ENCODE measurements at regions not wholly inside any gene's neighbourhood (a gene's known extent, or its start where the extent isn't known, plus 50 kb on each side); places are given as distances from the start of the nearest gene placed in this dataset.

DNA sequence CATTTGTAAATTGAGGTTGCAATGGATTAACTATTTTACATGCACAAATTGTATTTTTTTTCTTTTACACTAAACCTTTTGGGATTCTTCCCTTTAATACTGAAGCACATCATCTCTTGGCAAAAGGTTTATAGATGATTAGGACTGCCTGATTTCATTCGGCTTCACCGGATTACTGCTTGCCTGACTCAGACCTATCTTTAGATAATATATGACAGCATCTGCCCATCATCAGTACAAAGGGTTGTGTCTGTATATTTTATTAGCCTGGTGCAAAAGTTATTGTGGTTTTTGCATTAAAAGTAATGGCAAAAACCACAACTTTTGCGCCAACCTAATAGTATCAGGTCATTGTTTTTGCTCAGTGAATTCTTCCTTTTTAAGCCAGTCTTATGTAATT, 316.2 kb upstream of the HTR2A start:
- no peak overlapping the region for H3K27ac ChIP-seq (ENCODE audit: low read depth, low read length)
- no peaks in the 10 kb centered on the region for H3K27me3 ChIP-seq (ENCODE audit: control insufficient read depth in 2 of 2, insufficient read depth in 2 of 2, low read length in 2 of 2)
- DNase-seq (no peak), ATAC-seq (no peak)
- intact Hi-C loops (cut with micrococcal nuclease): no loop called here
- Mint-ChIP-seq H3K36me3 (no peaks in the 10 kb centered on the region), H3K4me3 (no peak overlapping the region), H3K9me3 (peaks cover 0 to 10% (median 0%) of the 10 kb centered on the region in 11 donors), H3K27ac (no peak overlapping the region), H3K4me1 (no peaks in the 10 kb centered on the region), H3K27me3 (peaks cover 0 to 14% (median 13%) of the 10 kb centered on the region in 5 donors)
- no peaks in the 10 kb centered on the region for H3K36me3 ChIP-seq (ENCODE audit: control insufficient read depth in 2 of 3, insufficient read depth in 3 of 3, low read length in 3 of 3)
- H3K4me3 ChIP-seq (ENCODE audit: low read length): no peak overlapping the region
- no peaks in the 10 kb centered on the region for H3K4me1 ChIP-seq (ENCODE audit: control insufficient read depth in 2 of 2, insufficient read depth in 2 of 2, low read length in 2 of 2)
- H3K9me3 ChIP-seq (ENCODE audit: control insufficient read depth in 2 of 3, low read length in 3 of 3): no peaks in the 10 kb centered on the region
- ChIA-PET POLR2A (no interaction called here), CTCF (no interaction called here)

GRCh38 chr13:47211106-47211505, 314.3 kb upstream of the HTR2A start:
- Mint-ChIP-seq H3K27me3 (peaks cover 0 to 14% (median 13%) of the 10 kb centered on the region in 5 donors), H3K27ac (no peak overlapping the region), H3K9me3 (peaks cover 0 to 10% (median 0%) of the 10 kb centered on the region in 11 donors), H3K36me3 (no peaks in the 10 kb centered on the region), H3K4me1 (no peaks in the 10 kb centered on the region), H3K4me3 (no peak overlapping the region)
- Histone ChIP-seq H3K27ac (ENCODE audit: low read depth, low read length) (no peak overlapping the region), H3K27me3 (ENCODE audit: control insufficient read depth in 2 of 2, insufficient read depth in 2 of 2, low read length in 2 of 2) (no peaks in the 10 kb centered on the region), H3K4me1 (ENCODE audit: control insufficient read depth in 2 of 2, insufficient read depth in 2 of 2, low read length in 2 of 2) (no peaks in the 10 kb centered on the region), H3K9me3 (ENCODE audit: control insufficient read depth in 2 of 3, low read length in 3 of 3) (no peaks in the 10 kb centered on the region), H3K4me3 (ENCODE audit: low read length) (no peak overlapping the region), H3K36me3 (ENCODE audit: control insufficient read depth in 2 of 3, insufficient read depth in 3 of 3, low read length in 3 of 3) (no peaks in the 10 kb centered on the region)
- intact Hi-C loops (cut with micrococcal nuclease): no loop called here
- POLR2A ChIA-PET: no interaction called here
- CTCF ChIA-PET: no interaction called here
- ATAC-seq (no peak), DNase-seq (no peak)

DNA sequence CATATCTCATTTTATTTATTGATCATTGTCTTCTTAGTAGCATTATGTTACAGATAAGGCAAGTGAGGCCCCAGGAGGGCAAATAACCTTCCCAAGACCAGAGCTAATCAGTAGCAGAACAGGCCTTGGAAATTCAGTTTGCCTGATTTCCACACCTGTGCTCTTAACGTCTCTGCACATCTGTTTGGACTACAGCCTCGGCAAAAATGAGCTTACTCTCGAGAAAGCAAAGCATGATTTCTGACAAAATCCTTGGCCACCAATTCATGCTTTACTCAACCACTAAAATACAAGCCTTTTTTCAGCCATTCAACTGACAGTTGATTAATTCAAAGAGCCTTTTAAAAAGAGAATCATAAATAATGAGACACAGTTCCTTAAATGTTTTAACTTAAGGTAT, 309.3 kb upstream of the HTR2A start:
- ChIA-PET POLR2A (no interaction called here), CTCF (no interaction called here)
- Histone ChIP-seq H3K27ac (ENCODE audit: low read depth, low read length) (no peak overlapping the region), H3K4me3 (ENCODE audit: low read length) (no peak overlapping the region), H3K4me1 (ENCODE audit: control insufficient read depth in 2 of 2, insufficient read depth in 2 of 2, low read length in 2 of 2) (no peaks in the 10 kb centered on the region), H3K36me3 (ENCODE audit: control insufficient read depth in 2 of 3, insufficient read depth in 3 of 3, low read length in 3 of 3) (no peaks in the 10 kb centered on the region), H3K9me3 (ENCODE audit: control insufficient read depth in 2 of 3, low read length in 3 of 3) (no peaks in the 10 kb centered on the region), H3K27me3 (ENCODE audit: control insufficient read depth in 2 of 2, insufficient read depth in 2 of 2, low read length in 2 of 2) (no peaks in the 10 kb centered on the region)
- DNase-seq (no peak), ATAC-seq (no peak)
- no peaks in the 10 kb centered on the region for H3K36me3 Mint-ChIP-seq
- peaks cover 0 to 19% (median 4%) of the 10 kb centered on the region in 11 donors for H3K9me3 Mint-ChIP-seq
- H3K27me3 Mint-ChIP-seq: peaks cover 0 to 8% (median 4%) of the 10 kb centered on the region in 5 donors
- no peaks in the 10 kb centered on the region for H3K4me1 Mint-ChIP-seq
- no peak overlapping the region for H3K27ac Mint-ChIP-seq
- intact Hi-C loops (cut with micrococcal nuclease): no loop called here
- no peak overlapping the region for H3K4me3 Mint-ChIP-seq

DNA sequence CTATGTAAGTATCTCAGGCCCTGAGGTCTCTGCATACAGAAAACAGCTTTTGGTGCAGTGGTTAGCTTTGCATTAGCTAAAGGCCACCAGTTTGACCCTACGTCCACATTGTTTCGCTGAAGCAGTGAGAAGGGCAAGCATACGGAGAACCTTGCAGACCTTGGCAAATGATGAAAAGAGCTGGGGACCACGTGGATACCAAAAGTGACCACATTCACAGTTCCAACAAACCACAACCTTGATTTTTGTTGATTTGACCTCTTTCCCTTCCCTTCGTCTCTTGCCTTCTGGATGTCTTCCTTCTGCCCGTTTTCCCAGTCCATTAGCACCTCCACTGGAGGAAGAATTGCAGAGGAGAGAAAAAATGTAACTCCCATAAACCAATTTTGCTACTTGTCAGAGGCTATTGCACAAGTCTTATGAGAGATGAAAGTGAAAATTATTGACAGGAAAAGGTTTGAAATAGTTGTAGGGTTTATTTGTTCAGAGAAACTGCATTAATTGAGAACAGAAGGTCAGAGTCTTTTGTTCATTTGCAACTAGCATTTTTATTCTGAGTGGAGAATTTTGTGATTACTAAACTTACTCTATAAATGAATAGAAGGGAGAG, 293.9 kb upstream of the HTR2A start:
- H3K4me1 Mint-ChIP-seq: no peaks in the 10 kb centered on the region
- POLR2A ChIA-PET: no interaction called here
- Histone ChIP-seq H3K27me3 (ENCODE audit: control insufficient read depth in 2 of 2, insufficient read depth in 2 of 2, low read length in 2 of 2) (no peaks in the 10 kb centered on the region), H3K4me1 (ENCODE audit: control insufficient read depth in 2 of 2, insufficient read depth in 2 of 2, low read length in 2 of 2) (no peaks in the 10 kb centered on the region), H3K4me3 (ENCODE audit: low read length) (no peak overlapping the region), H3K27ac (ENCODE audit: low read depth, low read length) (no peak overlapping the region), H3K9me3 (ENCODE audit: control insufficient read depth in 2 of 3, low read length in 3 of 3) (no peaks in the 10 kb centered on the region), H3K36me3 (ENCODE audit: control insufficient read depth in 2 of 3, insufficient read depth in 3 of 3, low read length in 3 of 3) (no peaks in the 10 kb centered on the region)
- no peaks in the 10 kb centered on the region for H3K36me3 Mint-ChIP-seq
- intact Hi-C loops (cut with micrococcal nuclease): no loop called here
- DNase-seq (no peak), ATAC-seq (no peak)
- H3K4me3 Mint-ChIP-seq: no peak overlapping the region
- peaks cover 0 to 7% (median 0%) of the 10 kb centered on the region in 5 donors for H3K27me3 Mint-ChIP-seq
- H3K27ac Mint-ChIP-seq: no peak overlapping the region
- CTCF ChIA-PET: interaction anchor here (0.6 kb wide), 1 partner anchor 124 kb away, joined by 5 read pairs; no protein-coding TSS in a partner anchor
- peaks cover 0 to 1% (median 0%) of the 10 kb centered on the region in 11 donors for H3K9me3 Mint-ChIP-seq

- Histone ChIP-seq H3K27me3 (ENCODE audit: control insufficient read depth in 2 of 2, insufficient read depth in 2 of 2, low read length in 2 of 2) (no peaks in the 10 kb centered on the region), H3K36me3 (ENCODE audit: control insufficient read depth in 2 of 3, insufficient read depth in 3 of 3, low read length in 3 of 3) (no peaks in the 10 kb centered on the region), H3K9me3 (ENCODE audit: control insufficient read depth in 2 of 3, low read length in 3 of 3) (no peaks in the 10 kb centered on the region), H3K4me3 (ENCODE audit: low read length) (no peak overlapping the region), H3K4me1 (ENCODE audit: control insufficient read depth in 2 of 2, insufficient read depth in 2 of 2, low read length in 2 of 2) (no peaks in the 10 kb centered on the region), H3K27ac (ENCODE audit: low read depth, low read length) (no peak overlapping the region)
- no peaks in the 10 kb centered on the region for H3K36me3 Mint-ChIP-seq
- peaks cover 0 to 4% (median 0%) of the 10 kb centered on the region in 11 donors for H3K9me3 Mint-ChIP-seq
- POLR2A ChIA-PET: no interaction called here
- H3K27ac Mint-ChIP-seq: no peak overlapping the region
- no peak for ATAC-seq
- intact Hi-C loops (cut with micrococcal nuclease): no loop called here
- CTCF ChIA-PET: no interaction called here
- DNase-seq: no peak
- H3K27me3 Mint-ChIP-seq: peaks cover 0 to 11% (median 5%) of the 10 kb centered on the region in 5 donors
- H3K4me3 Mint-ChIP-seq: no peak overlapping the region
- H3K4me1 Mint-ChIP-seq: no peaks in the 10 kb centered on the region
Measured at GRCh38 chr13:47188802-47189201, 291.9 kb upstream of the HTR2A start.

- no peaks in the 10 kb centered on the region for H3K36me3 ChIP-seq (ENCODE audit: control insufficient read depth in 2 of 3, insufficient read depth in 3 of 3, low read length in 3 of 3)
- no peaks in the 10 kb centered on the region for H3K27me3 ChIP-seq (ENCODE audit: control insufficient read depth in 2 of 2, insufficient read depth in 2 of 2, low read length in 2 of 2)
- intact Hi-C loops (cut with micrococcal nuclease): no loop called here
- no peak for DNase-seq
- no peak for ATAC-seq
- ChIA-PET POLR2A (no interaction called here), CTCF (no interaction called here)
- Mint-ChIP-seq H3K36me3 (no peaks in the 10 kb centered on the region), H3K9me3 (peaks cover 0 to 4% (median 0%) of the 10 kb centered on the region in 11 donors), H3K4me3 (no peak overlapping the region), H3K27ac (no peak overlapping the region), H3K4me1 (no peaks in the 10 kb centered on the region), H3K27me3 (peaks cover 0 to 23% (median 9%) of the 10 kb centered on the region in 5 donors)
- no peaks in the 10 kb centered on the region for H3K9me3 ChIP-seq (ENCODE audit: control insufficient read depth in 2 of 3, low read length in 3 of 3)
- H3K4me3 ChIP-seq (ENCODE audit: low read length): no peak overlapping the region
- H3K27ac ChIP-seq (ENCODE audit: low read depth, low read length): no peak overlapping the region
- no peaks in the 10 kb centered on the region for H3K4me1 ChIP-seq (ENCODE audit: control insufficient read depth in 2 of 2, insufficient read depth in 2 of 2, low read length in 2 of 2)
Measured at GRCh38 chr13:47186471-47186870, 289.6 kb upstream of the HTR2A start.

- no peak overlapping the region for H3K27ac Mint-ChIP-seq
- no peaks in the 10 kb centered on the region for H3K36me3 Mint-ChIP-seq
- H3K9me3 Mint-ChIP-seq: peaks cover 0 to 4% (median 0%) of the 10 kb centered on the region in 11 donors
- no peak overlapping the region for H3K27ac ChIP-seq (ENCODE audit: low read depth, low read length)
- ChIA-PET CTCF (no interaction called here), POLR2A (no interaction called here)
- intact Hi-C loops (cut with micrococcal nuclease): no loop called here
- no peaks in the 10 kb centered on the region for H3K27me3 ChIP-seq (ENCODE audit: control insufficient read depth in 2 of 2, insufficient read depth in 2 of 2, low read length in 2 of 2)
- H3K9me3 ChIP-seq (ENCODE audit: control insufficient read depth in 2 of 3, low read length in 3 of 3): no peaks in the 10 kb centered on the region
- H3K4me3 ChIP-seq (ENCODE audit: low read length): no peak overlapping the region
- H3K4me3 Mint-ChIP-seq: no peak overlapping the region
- DNase-seq (no peak), ATAC-seq (no peak)
- no peaks in the 10 kb centered on the region for H3K4me1 ChIP-seq (ENCODE audit: control insufficient read depth in 2 of 2, insufficient read depth in 2 of 2, low read length in 2 of 2)
- H3K27me3 Mint-ChIP-seq: peaks cover 0 to 30% (median 9%) of the 10 kb centered on the region in 5 donors
- H3K36me3 ChIP-seq (ENCODE audit: control insufficient read depth in 2 of 3, insufficient read depth in 3 of 3, low read length in 3 of 3): no peaks in the 10 kb centered on the region
- no peaks in the 10 kb centered on the region for H3K4me1 Mint-ChIP-seq
Measured at GRCh38 chr13:47184321-47184720, 287.5 kb upstream of the HTR2A start.

Data from naive thymus-derived CD4-positive, alpha-beta T cell (primary cell).